Right lobe of liver (tissue), 4 donors: ENCODE measurements at regions not wholly inside any gene's neighbourhood (a gene's known extent, or its start where the extent isn't known, plus 50 kb on each side); places are given as distances from the start of the nearest gene placed in this dataset.

Experiments
- CTCF ChIP-seq, 4 donors: fragments of 200-600 bp in 3 of 4; fragments of 450-650 bp in 1 of 4; IDR thresholded peaks; one replicate each; pipeline versions ENCODE4 v1.5.1 to v1.8.0; 2016 to 2022; ENCODE audit warnings: antibody characterized with exemption in 4 of 4, mild to moderate bottlenecking in 2 of 4
- POLR2A ChIP-seq: fragments of 450-650 bp; IDR thresholded peaks from one replicate; pipeline ENCODE4 v1.6.1; 2017; ENCODE audit warnings: antibody characterized with exemption, mild to moderate bottlenecking
- donor health status: DM: no; HTN: no; CAD: no.
- donor health status: DM: no; HTN: no; CAD: no.
- donor health status: DM: no; HTN: yes; CAD: no.

- TF ChIP-seq POLR2A (no peak), CTCF (IDR thresholded peaks at IDR 0.05) (no peak)
These were observed 709.8 kb downstream of the KCTD16 start for GRCh38 chr5:144880513-144880912.
